ENCODE measurements at regions not wholly inside any gene's neighbourhood (a gene's known extent, or its start where the extent isn't known, plus 50 kb on each side); places are given as distances from the start of the nearest gene placed in this dataset.

- no peak for TF ChIP-seq CTCF (IDR thresholded peaks at IDR 0.05)
- no peak for TF ChIP-seq RAD21 (IDR thresholded peaks at IDR 0.05; ENCODE audit: low read length)
- no peak for TF ChIP-seq USF2 (IDR thresholded peaks at IDR 0.05; ENCODE audit: borderline replicate concordance, low read depth, low read length)
- TF ChIP-seq RCOR1 (IDR thresholded peaks at IDR 0.05; ENCODE audit: low read length) = no peak
Observed at GRCh38 chr6:81656231-81656630, 96.2 kb downstream of the TENT5A start.
